GM12864 (cell line): ENCODE measurements at regions not wholly inside any gene's neighbourhood (a gene's known extent, or its start where the extent isn't known, plus 50 kb on each side); places are given as distances from the start of the nearest gene placed in this dataset.
"Not testable (repeated sequence)": the region's sequence is repeated elsewhere in the genome, so short reads cannot be mapped to it uniquely, and the experiment has no call there.

ENCODE experiments used
- DNase-seq: peaks from one replicate; pipeline ENCODE4 v3.0.0-alpha.2; 2011; ENCODE audit warnings: low read depth
- H3K4me3 ChIP-seq: 2 replicates; pipeline ENCODE4 v1.5.1; 2011; ENCODE audit warnings: mild to moderate bottlenecking, low read depth, low read length, control low read depth
- TF ChIP-seq, protein P1 (sequence below): IDR thresholded peaks from 2 replicates; pipeline ENCODE4 v1.5.1; 2011; ENCODE audit warnings: low read depth, mild to moderate bottlenecking, moderate library complexity, low read length, control low read depth, inconsistent platforms; ENCODE audit errors: missing control alignments

DNA sequence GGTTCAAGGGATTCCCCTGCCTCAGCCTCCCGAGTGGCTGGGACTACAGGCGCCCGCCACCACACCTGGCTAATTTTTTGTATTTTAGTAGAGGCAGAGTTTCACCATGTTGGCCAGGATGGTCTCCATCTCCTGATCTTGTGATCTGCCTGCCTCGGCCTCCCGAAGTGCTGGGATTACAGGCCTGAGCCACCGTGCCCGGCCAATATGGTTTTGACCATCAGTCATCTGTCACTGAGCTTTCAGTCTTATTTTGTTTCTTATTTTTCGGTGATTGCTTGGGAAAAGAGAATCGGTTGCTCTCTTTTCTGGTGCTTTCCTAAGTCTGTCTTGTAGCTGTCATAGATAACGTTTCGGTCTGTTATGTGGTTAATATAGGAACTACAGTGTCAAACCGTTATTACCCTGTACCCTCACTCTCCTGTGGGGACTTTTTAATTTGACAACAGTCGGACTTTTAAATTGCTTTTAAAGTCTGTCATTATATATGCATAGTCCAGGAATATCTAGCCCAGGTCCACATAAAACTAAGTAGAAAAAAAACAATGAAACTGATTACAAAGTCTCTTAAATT, 453.4 kb downstream of the KCNJ18 start:
- TF ChIP-seq, protein P1, sequence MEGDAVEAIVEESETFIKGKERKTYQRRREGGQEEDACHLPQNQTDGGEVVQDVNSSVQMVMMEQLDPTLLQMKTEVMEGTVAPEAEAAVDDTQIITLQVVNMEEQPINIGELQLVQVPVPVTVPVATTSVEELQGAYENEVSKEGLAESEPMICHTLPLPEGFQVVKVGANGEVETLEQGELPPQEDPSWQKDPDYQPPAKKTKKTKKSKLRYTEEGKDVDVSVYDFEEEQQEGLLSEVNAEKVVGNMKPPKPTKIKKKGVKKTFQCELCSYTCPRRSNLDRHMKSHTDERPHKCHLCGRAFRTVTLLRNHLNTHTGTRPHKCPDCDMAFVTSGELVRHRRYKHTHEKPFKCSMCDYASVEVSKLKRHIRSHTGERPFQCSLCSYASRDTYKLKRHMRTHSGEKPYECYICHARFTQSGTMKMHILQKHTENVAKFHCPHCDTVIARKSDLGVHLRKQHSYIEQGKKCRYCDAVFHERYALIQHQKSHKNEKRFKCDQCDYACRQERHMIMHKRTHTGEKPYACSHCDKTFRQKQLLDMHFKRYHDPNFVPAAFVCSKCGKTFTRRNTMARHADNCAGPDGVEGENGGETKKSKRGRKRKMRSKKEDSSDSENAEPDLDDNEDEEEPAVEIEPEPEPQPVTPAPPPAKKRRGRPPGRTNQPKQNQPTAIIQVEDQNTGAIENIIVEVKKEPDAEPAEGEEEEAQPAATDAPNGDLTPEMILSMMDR, result no peak
- no peak for DNase-seq
- no peak overlapping the region for H3K4me3 ChIP-seq

DNA sequence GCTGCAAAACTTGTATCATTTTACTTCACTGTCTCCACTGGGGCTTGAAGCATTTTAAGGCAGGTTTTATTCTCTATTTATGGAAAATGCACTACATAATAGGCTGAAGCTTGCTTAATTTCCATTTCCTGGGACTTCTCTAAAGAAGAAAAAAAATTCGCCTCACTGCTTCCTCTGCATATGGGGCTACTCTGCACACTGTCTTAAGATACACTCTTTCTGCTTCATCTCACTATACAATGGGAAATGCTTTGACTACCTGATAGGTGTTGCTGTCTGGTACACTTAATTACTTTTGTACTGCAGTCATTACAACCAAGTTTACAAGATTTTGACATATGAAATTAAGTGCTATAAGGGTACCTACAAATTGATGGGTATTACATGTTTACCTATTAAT, 466.0 kb downstream of the KCNJ18 start:
- TF ChIP-seq, protein P1, result no peak
- no peak overlapping the region for H3K4me3 ChIP-seq
- DNase-seq, result no peak

DNA sequence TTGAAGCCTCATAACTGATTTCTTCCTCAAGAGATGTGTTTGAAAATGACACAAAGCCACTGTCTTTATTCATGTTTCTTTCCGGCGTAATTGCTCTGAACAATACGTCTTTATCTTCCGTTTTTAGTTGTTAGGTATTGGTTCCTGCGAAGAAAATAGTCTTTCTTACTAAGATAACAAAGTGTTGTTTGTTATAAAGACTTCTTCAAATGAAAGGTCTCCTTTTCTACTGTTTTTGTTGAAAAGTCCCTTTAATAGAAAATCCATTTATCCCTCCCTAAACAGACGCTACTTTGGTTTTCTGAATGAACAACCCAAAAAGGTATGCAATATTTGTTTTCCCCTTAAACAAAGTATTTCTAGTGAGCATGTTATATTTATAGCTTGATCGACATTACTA, 469.1 kb downstream of the KCNJ18 start:
- no peak for DNase-seq
- H3K4me3 ChIP-seq, result no peak overlapping the region
- TF ChIP-seq, protein P1, result no peak

DNA sequence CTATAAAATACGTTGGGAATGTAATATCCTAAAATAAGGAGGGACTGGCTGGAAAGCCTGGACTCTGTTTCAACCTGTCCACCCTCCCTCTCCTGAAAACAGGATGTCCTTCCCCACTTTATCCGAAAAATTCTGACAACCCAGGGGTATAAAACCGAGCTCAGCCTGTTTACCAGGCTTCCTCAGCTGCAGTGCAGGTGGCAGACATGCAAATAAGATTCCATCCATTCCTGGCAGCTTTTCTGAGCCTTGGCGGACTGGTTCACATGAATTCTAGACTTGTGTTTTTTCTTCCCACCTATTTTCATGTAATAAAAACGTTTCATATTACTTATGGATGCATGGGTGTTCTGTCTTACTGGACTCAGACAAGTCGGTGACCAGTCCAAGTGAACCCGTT, 479.3 kb downstream of the KCNJ18 start:
- no peak for DNase-seq
- no peak overlapping the region for H3K4me3 ChIP-seq
- TF ChIP-seq, protein P1, result no peak

GRCh38 chr17:22193113-22193512, 500.8 kb downstream of the KCNJ18 start:
- no peak overlapping the region for H3K4me3 ChIP-seq
- no peak for DNase-seq
- TF ChIP-seq, protein P1, result no peak

- not testable (repeated sequence) for DNase-seq, H3K4me3 ChIP-seq
Observed at GRCh38 chr17:22200187-22200586, 507.9 kb downstream of the KCNJ18 start.

DNA sequence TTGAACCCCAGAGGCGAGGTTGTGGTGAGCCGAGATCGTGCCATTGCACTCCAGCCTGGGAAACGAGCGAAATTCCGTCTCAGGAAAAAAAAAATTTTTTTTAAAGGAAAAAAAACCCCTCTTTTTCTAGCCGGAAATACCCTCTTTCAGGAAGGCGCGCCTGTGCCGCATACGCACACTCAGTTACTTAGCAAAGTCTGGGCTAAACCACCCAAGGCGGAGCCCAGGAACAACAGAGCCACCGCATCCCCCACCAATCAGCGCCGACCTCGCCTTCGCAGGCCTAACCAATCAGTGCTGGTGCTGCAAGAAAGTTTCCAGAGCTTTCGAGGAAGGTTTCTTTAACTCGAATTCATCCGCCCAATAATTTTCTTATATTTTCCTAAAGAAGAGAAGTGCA, 510.4 kb downstream of the KCNJ18 start:
- H3K4me3 ChIP-seq, result no peak overlapping the region
- DNase-seq, result no peak
- TF ChIP-seq, protein P1, result no peak
